Sigmoid colon (tissue), 6 donors: ENCODE measurements at regions not wholly inside any gene's neighbourhood (a gene's known extent, or its start where the extent isn't known, plus 50 kb on each side); places are given as distances from the start of the nearest gene placed in this dataset.

Experiments used
- DNase-seq: peaks from one replicate; pipeline ENCODE4 v3.0.0-alpha.2; 2019
- H3K27ac ChIP-seq, 4 donors: fragments of 200-600 bp; sonication (generic); one replicate each; pipeline ENCODE4 v1.5.1; 2016 to 2019; ENCODE audit warnings: mild to moderate bottlenecking in 1 of 4
- H3K27me3 ChIP-seq, 3 donors: fragments of 200-600 bp; sonication (generic); one replicate each; pipeline ENCODE4 v1.5.1; 2019; ENCODE audit warnings: mild to moderate bottlenecking in 1 of 3
- H3K36me3 ChIP-seq, 4 donors: fragments of 200-600 bp; sonication (generic); one replicate each; pipeline ENCODE4 v1.5.1; 2016 to 2019
- H3K4me1 ChIP-seq, 4 donors: fragments of 200-600 bp; sonication (generic); one replicate each; pipeline ENCODE4 v1.5.1; 2017 to 2019
- H3K4me3 ChIP-seq, 4 donors: fragments of 200-600 bp; sonication (generic); one replicate each; pipeline ENCODE4 v1.5.1; 2017 to 2019; ENCODE audit warnings: mild to moderate bottlenecking in 2 of 4, moderate library complexity in 1 of 4
- H3K9me3 ChIP-seq, 4 donors: fragments of 200-600 bp in 3 of 4; sonication (generic) in 3 of 4; one replicate each; pipeline versions ENCODE4 v1.5.1 to v1.6.1; 2013 to 2019
- CTCF ChIP-seq, 4 experiments: fragments of 450-650 bp in 3 of 4; fragments of 200-600 bp in 1 of 4; IDR thresholded peaks; one replicate each; pipeline ENCODE4 v1.5.1; 2016 to 2019; ENCODE audit warnings: antibody characterized with exemption in 4 of 4, mild to moderate bottlenecking in 3 of 4, moderate library complexity in 2 of 4
- EP300 ChIP-seq, 4 donors: sonication (generic); formaldehyde crosslinking; IDR thresholded peaks; one replicate each; pipeline ENCODE4 v1.6.1; 2017; ENCODE audit warnings: antibody characterized with exemption in 4 of 4
- POLR2A ChIP-seq, 2 donors: fragments of 450-650 bp; IDR thresholded peaks; one replicate each; pipeline ENCODE4 v1.6.1; 2016; ENCODE audit warnings: antibody characterized with exemption in 2 of 2, mild to moderate bottlenecking in 2 of 2, moderate library complexity in 2 of 2
- POLR2AphosphoS5 ChIP-seq, 4 donors: sonication (generic); formaldehyde crosslinking; IDR thresholded peaks; one replicate each; pipeline ENCODE4 v1.6.1; 2017; ENCODE audit warnings: antibody characterized with exemption in 4 of 4
- WGBS, 2 donors: extraction: QIAGEN DNeasy Blood & Tissue Kit; methylation state at CpG; one replicate each; pipeline ENCODE4 v1.1.7; 2013; 5-methylcytosine and 5-hydroxymethylcytosine counted together
- intact Hi-C: fragments of 100-400 bp; cut with DNase I; formaldehyde crosslinking; loops from one replicate; pipeline ENCODE4 v1.15.1; 2023
- donor health status: healthy with polysubstance abuse.
- donor health status: healthy.

GRCh38 chrX:63513825-63514568, 162.9 kb upstream of the SPIN4 start:
- H3K9me3 ChIP-seq: no peaks in the 10 kb centered on the region
- H3K27me3 ChIP-seq: no peaks in the 10 kb centered on the region
- intact Hi-C loops: no loop called here
- DNase-seq: no peak
- WGBS, 2 donors: 61 to 73% methylated on average over 5 of the region's 5 CpGs
- H3K27ac ChIP-seq: peak overlapping the region in 2 of 4 donors; percentile 28 to 34
- H3K4me3 ChIP-seq: no peak overlapping the region
- peaks cover 0 to 20% (median 5%) of the 10 kb centered on the region in 4 donors for H3K4me1 ChIP-seq
- no peaks in the 10 kb centered on the region for H3K36me3 ChIP-seq
- TF ChIP-seq CTCF (IDR thresholded peaks at IDR 0.05) (no peak), EP300 (IDR thresholded peaks at IDR 0.05) (no peak), POLR2AphosphoS5 (IDR thresholded peaks at IDR 0.05) (no peak), POLR2A (IDR thresholded peaks at IDR 0.05) (no peak)

- Histone ChIP-seq H3K4me3 (no peak overlapping the region), H3K27me3 (no peaks in the 10 kb centered on the region), H3K27ac (no peak overlapping the region), H3K36me3 (no peaks in the 10 kb centered on the region), H3K4me1 (peaks cover 0 to 20% (median 5%) of the 10 kb centered on the region in 4 donors), H3K9me3 (no peaks in the 10 kb centered on the region)
- DNase-seq: no peak
- WGBS, 2 donors: 96 to 97% methylated on average over 3 of the region's 3 CpGs
- TF ChIP-seq CTCF (IDR thresholded peaks at IDR 0.05): no peak
- TF ChIP-seq POLR2AphosphoS5 (IDR thresholded peaks at IDR 0.05): no peak
- no peak for TF ChIP-seq POLR2A (IDR thresholded peaks at IDR 0.05)
- no peak for TF ChIP-seq EP300 (IDR thresholded peaks at IDR 0.05)
- intact Hi-C loops: no loop called here
Observed at GRCh38 chrX:63511361-63511760, 160.2 kb upstream of the SPIN4 start.

- H3K27me3 ChIP-seq: no peaks in the 10 kb centered on the region
- WGBS, 2 donors: 95 to 96% methylated on average over 5 of the region's 5 CpGs
- intact Hi-C loops: loop anchor here (10.0 kb wide), 1 partner anchor 154 kb away; the partner anchor contains the start of gene SPIN4
- no peak overlapping the region for H3K27ac ChIP-seq
- H3K4me1 ChIP-seq: peaks cover 0 to 11% (median under 1%) of the 10 kb centered on the region in 4 donors
- H3K9me3 ChIP-seq: no peaks in the 10 kb centered on the region
- DNase-seq: no peak
- no peaks in the 10 kb centered on the region for H3K36me3 ChIP-seq
- no peak overlapping the region for H3K4me3 ChIP-seq
- TF ChIP-seq POLR2A (IDR thresholded peaks at IDR 0.05): no peak
- TF ChIP-seq CTCF (IDR thresholded peaks at IDR 0.05): no peak
- TF ChIP-seq EP300 (IDR thresholded peaks at IDR 0.05): no peak
- TF ChIP-seq POLR2AphosphoS5 (IDR thresholded peaks at IDR 0.05): no peak
Observed at GRCh38 chrX:63508668-63509067, 157.5 kb upstream of the SPIN4 start.

GRCh38 chrX:63506320-63506719, 155.2 kb upstream of the SPIN4 start:
- intact Hi-C loops: loop anchor here (10.0 kb wide), 1 partner anchor 152 kb away; the partner anchor contains the start of gene SPIN4
- Histone ChIP-seq H3K36me3 (no peaks in the 10 kb centered on the region), H3K27me3 (no peaks in the 10 kb centered on the region), H3K4me1 (peaks cover 0 to 14% (median 2%) of the 10 kb centered on the region in 4 donors), H3K9me3 (no peaks in the 10 kb centered on the region), H3K27ac (no peak overlapping the region), H3K4me3 (no peak overlapping the region)
- 100% methylated on average over 1 of the region's 1 CpG for WGBS, 2 donors
- peak in 1 of 4 experiments; percentile 17 for TF ChIP-seq CTCF (IDR thresholded peaks at IDR 0.05)
- TF ChIP-seq EP300 (IDR thresholded peaks at IDR 0.05): no peak
- TF ChIP-seq POLR2AphosphoS5 (IDR thresholded peaks at IDR 0.05): no peak
- no peak for TF ChIP-seq POLR2A (IDR thresholded peaks at IDR 0.05)
- DNase-seq: no peak
